HG03575 (cell line): ENCODE measurements at regions not wholly inside any gene's neighbourhood (a gene's known extent, or its start where the extent isn't known, plus 50 kb on each side); places are given as distances from the start of the nearest gene placed in this dataset.

Experiments used
- ATAC-seq: cut with Tn5 transposase; IDR thresholded peaks from one replicate; pipeline ENCODE4 v1.9.1; 2021; ENCODE audit not compliant: unreplicated experiment, insufficient number of reproducible peaks, low FRiP score; ENCODE audit errors: extremely low read depth

GRCh38 chr6:8707956-8708772 lies 272.8 kb upstream of the SLC35B3 start:
- no peak for ATAC-seq

- no peak for ATAC-seq
These were observed 272.0 kb upstream of the SLC35B3 start for GRCh38 chr6:8707369-8707768.

GRCh38 chr6:8705435-8706020 lies 270.2 kb upstream of the SLC35B3 start:
- no peak for ATAC-seq

- ATAC-seq = no peak
These were observed 267.7 kb upstream of the SLC35B3 start for GRCh38 chr6:8703059-8703458.

- no peak for ATAC-seq
These were observed 253.5 kb upstream of the SLC35B3 start for GRCh38 chr6:8688821-8689220.

GRCh38 chr6:8686077-8686476 lies 250.7 kb upstream of the SLC35B3 start:
- ATAC-seq = no peak

GRCh38 chr6:8683204-8683603 lies 247.9 kb upstream of the SLC35B3 start:
- ATAC-seq = no peak

- ATAC-seq = no peak
These were observed 244.5 kb upstream of the SLC35B3 start for GRCh38 chr6:8679823-8680222.

GRCh38 chr6:8678466-8678865 lies 243.1 kb upstream of the SLC35B3 start:
- no peak for ATAC-seq

GRCh38 chr6:8674126-8674525 lies 238.8 kb upstream of the SLC35B3 start:
- ATAC-seq = no peak

- no peak for ATAC-seq
These were observed 237.5 kb upstream of the SLC35B3 start for GRCh38 chr6:8672882-8673281.

GRCh38 chr6:8670792-8671191 lies 235.4 kb upstream of the SLC35B3 start:
- no peak for ATAC-seq

GRCh38 chr6:8664700-8665099 lies 229.4 kb upstream of the SLC35B3 start:
- ATAC-seq = no peak

GRCh38 chr6:8664070-8664469 lies 228.7 kb upstream of the SLC35B3 start:
- no peak for ATAC-seq

GRCh38 chr6:8659404-8660189 lies 224.3 kb upstream of the SLC35B3 start:
- ATAC-seq = no peak

GRCh38 chr6:8658416-8658815 lies 223.1 kb upstream of the SLC35B3 start:
- ATAC-seq = no peak

GRCh38 chr6:8657522-8657921 lies 222.2 kb upstream of the SLC35B3 start:
- ATAC-seq = no peak

- ATAC-seq = no peak
These were observed 220.5 kb upstream of the SLC35B3 start for GRCh38 chr6:8655670-8656454.

GRCh38 chr6:8652710-8653109 lies 217.4 kb upstream of the SLC35B3 start:
- ATAC-seq = no peak
